GM10266 (cell line): ENCODE measurements at regions not wholly inside any gene's neighbourhood (a gene's known extent, or its start where the extent isn't known, plus 50 kb on each side); places are given as distances from the start of the nearest gene placed in this dataset.

Source experiments
- DNase-seq: peaks from one replicate; pipeline ENCODE4 v3.0.0; 2012; ENCODE audit errors: extremely low spot score
- TF ChIP-seq, protein P1 (sequence below): IDR thresholded peaks from 2 replicates; pipeline ENCODE4 v1.5.1; 2012; ENCODE audit warnings: mild to moderate bottlenecking, low read depth; ENCODE audit not compliant: control insufficient read depth, insufficient read depth; ENCODE audit errors: missing control alignments

GRCh38 chr3:178476886-178477285, 59.4 kb upstream of the KCNMB2 start:
- DNase-seq: no peak
- TF ChIP-seq, protein P1, sequence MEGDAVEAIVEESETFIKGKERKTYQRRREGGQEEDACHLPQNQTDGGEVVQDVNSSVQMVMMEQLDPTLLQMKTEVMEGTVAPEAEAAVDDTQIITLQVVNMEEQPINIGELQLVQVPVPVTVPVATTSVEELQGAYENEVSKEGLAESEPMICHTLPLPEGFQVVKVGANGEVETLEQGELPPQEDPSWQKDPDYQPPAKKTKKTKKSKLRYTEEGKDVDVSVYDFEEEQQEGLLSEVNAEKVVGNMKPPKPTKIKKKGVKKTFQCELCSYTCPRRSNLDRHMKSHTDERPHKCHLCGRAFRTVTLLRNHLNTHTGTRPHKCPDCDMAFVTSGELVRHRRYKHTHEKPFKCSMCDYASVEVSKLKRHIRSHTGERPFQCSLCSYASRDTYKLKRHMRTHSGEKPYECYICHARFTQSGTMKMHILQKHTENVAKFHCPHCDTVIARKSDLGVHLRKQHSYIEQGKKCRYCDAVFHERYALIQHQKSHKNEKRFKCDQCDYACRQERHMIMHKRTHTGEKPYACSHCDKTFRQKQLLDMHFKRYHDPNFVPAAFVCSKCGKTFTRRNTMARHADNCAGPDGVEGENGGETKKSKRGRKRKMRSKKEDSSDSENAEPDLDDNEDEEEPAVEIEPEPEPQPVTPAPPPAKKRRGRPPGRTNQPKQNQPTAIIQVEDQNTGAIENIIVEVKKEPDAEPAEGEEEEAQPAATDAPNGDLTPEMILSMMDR: no peak

GRCh38 chr3:178479446-178479845, 56.8 kb upstream of the KCNMB2 start:
- TF ChIP-seq, protein P1: no peak
- DNase-seq: no peak

- TF ChIP-seq, protein P1: no peak
- DNase-seq: no peak
Measured at GRCh38 chr3:178479860-178480259, 56.4 kb upstream of the KCNMB2 start.

- TF ChIP-seq, protein P1: no peak
- DNase-seq: peak; percentile 28
Measured at GRCh38 chr3:178480274-178480673, 56.0 kb upstream of the KCNMB2 start.

GRCh38 chr3:178480795-178481194, 55.4 kb upstream of the KCNMB2 start:
- TF ChIP-seq, protein P1: no peak
- DNase-seq: peak; percentile 80

DNA sequence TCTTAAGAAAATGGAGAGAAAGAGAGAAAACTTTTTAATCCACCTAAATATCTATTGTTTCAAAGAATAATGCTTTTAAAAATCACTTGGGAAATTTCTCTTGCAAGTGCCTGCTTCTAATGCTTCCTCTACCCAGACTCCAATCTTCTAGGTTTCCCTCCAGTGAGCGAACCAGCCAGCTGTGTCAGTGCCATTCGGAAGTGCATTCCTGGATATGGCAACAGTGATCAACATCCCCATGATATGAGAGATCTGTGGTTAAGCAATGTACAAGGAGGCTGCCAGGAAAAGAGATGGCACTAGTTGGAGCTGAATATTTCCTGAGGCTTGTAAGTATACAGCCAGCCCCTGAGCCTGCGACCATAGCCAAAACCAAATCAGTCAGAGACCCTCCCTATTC, 53.3 kb upstream of the KCNMB2 start:
- DNase-seq: no peak
- TF ChIP-seq, protein P1: no peak

GRCh38 chr3:178483704-178484103, 52.5 kb upstream of the KCNMB2 start:
- no peak for DNase-seq
- TF ChIP-seq, protein P1: no peak
